Natural killer cell (primary cell): ENCODE measurements at regions not wholly inside any gene's neighbourhood (a gene's known extent, or its start where the extent isn't known, plus 50 kb on each side); places are given as distances from the start of the nearest gene placed in this dataset.

ENCODE experiments used
- ATAC-seq, 3 donors: fragments of 150-1000 bp in 2 of 3; fragments of 200-7000 bp in 1 of 3; cut with Tn5 transposase; 1 replicate in 1 of 3; 2 replicates in 2 of 3; pipeline ENCODE4 v1.10.0; 2021; ENCODE audit warnings: mild to moderate bottlenecking in 2 of 3, moderate library complexity in 2 of 3
- DNase-seq, 2 donors: peaks; one replicate each; pipeline versions ENCODE4 v3.0.0 to v3.0.0-alpha.2; 2013 to 2021; ENCODE audit warnings: mixed read lengths in 1 of 2
- H3K27ac ChIP-seq: one replicate; pipeline ENCODE4 v1.5.1; 2013; ENCODE audit warnings: mild to moderate bottlenecking, low read length
- H3K27me3 ChIP-seq: one replicate; pipeline ENCODE4 v1.6.1; 2013; ENCODE audit warnings: low read length; ENCODE audit not compliant: control insufficient read depth, insufficient read depth
- H3K36me3 ChIP-seq: one replicate; pipeline ENCODE4 v1.6.1; 2013; ENCODE audit warnings: low read length; ENCODE audit not compliant: control insufficient read depth, insufficient read depth
- H3K4me1 ChIP-seq: one replicate; pipeline ENCODE4 v1.6.1; 2013; ENCODE audit warnings: low read length; ENCODE audit not compliant: control insufficient read depth, insufficient read depth
- H3K4me3 ChIP-seq: one replicate; pipeline ENCODE4 v1.5.1; 2013; ENCODE audit warnings: low read length
- H3K9me3 ChIP-seq: one replicate; pipeline ENCODE4 v1.6.1; 2013; ENCODE audit warnings: low read length; ENCODE audit not compliant: control insufficient read depth, insufficient read depth
- H3K27ac Mint-ChIP-seq, 2 donors: one replicate each; pipeline ENCODE4 v1.8.0; 2022; ENCODE audit warnings: mild to moderate bottlenecking in 2 of 2, mixed read lengths in 2 of 2, moderate library complexity in 1 of 2
- H3K27me3 Mint-ChIP-seq, 2 donors: one replicate each; pipeline ENCODE4 v1.8.0; 2022; ENCODE audit warnings: low read depth in 2 of 2, mixed read lengths in 2 of 2
- H3K36me3 Mint-ChIP-seq: one replicate; pipeline ENCODE4 v1.8.0; 2022; ENCODE audit warnings: mixed read lengths
- H3K4me1 Mint-ChIP-seq, 2 donors: one replicate each; pipeline ENCODE4 v1.8.0; 2022; ENCODE audit warnings: mixed read lengths in 2 of 2
- H3K4me3 Mint-ChIP-seq: one replicate; pipeline ENCODE4 v1.8.0; 2022; ENCODE audit warnings: mild to moderate bottlenecking, moderate library complexity, mixed read lengths
- H3K9me3 Mint-ChIP-seq, 2 donors: one replicate each; pipeline ENCODE4 v1.8.0; 2022; ENCODE audit warnings: mixed read lengths in 2 of 2
- WGBS: methylation state at CpG from one replicate; pipeline ENCODE4 v1.1.7; 2013; ENCODE audit warnings: missing lambda C conversion rate; ENCODE audit not compliant: insufficient coverage; 5-methylcytosine and 5-hydroxymethylcytosine counted together
- intact Hi-C: fragments of 100-400 bp; cut with micrococcal nuclease; formaldehyde crosslinking; loops from one replicate; pipeline ENCODE4 v1.14.2; 2022
- TF ChIP-seq, protein P1 (sequence below): fragments of 200-600 bp; IDR thresholded peaks from one replicate; pipeline ENCODE4 v1.8.0; 2022; ENCODE audit warnings: antibody characterized with exemption

GRCh38 chr2:16043627-16044026, 103.3 kb downstream of the MYCN start:
- no peaks in the 10 kb centered on the region for H3K4me1 ChIP-seq
- no peaks in the 10 kb centered on the region for H3K27me3 ChIP-seq
- Mint-ChIP-seq H3K36me3 (no peaks in the 10 kb centered on the region), H3K27me3 (peaks cover 0 to 10% of the 10 kb centered on the region in 2 donors), H3K4me1 (no peaks in the 10 kb centered on the region), H3K4me3 (no peak overlapping the region), H3K9me3 (no peaks in the 10 kb centered on the region), H3K27ac (no peak overlapping the region)
- H3K36me3 ChIP-seq, result no peaks in the 10 kb centered on the region
- no peak overlapping the region for H3K4me3 ChIP-seq
- DNase-seq, result no peak
- TF ChIP-seq, protein P1, sequence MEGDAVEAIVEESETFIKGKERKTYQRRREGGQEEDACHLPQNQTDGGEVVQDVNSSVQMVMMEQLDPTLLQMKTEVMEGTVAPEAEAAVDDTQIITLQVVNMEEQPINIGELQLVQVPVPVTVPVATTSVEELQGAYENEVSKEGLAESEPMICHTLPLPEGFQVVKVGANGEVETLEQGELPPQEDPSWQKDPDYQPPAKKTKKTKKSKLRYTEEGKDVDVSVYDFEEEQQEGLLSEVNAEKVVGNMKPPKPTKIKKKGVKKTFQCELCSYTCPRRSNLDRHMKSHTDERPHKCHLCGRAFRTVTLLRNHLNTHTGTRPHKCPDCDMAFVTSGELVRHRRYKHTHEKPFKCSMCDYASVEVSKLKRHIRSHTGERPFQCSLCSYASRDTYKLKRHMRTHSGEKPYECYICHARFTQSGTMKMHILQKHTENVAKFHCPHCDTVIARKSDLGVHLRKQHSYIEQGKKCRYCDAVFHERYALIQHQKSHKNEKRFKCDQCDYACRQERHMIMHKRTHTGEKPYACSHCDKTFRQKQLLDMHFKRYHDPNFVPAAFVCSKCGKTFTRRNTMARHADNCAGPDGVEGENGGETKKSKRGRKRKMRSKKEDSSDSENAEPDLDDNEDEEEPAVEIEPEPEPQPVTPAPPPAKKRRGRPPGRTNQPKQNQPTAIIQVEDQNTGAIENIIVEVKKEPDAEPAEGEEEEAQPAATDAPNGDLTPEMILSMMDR, result no peak
- no peak overlapping the region for H3K27ac ChIP-seq
- no peak for ATAC-seq
- intact Hi-C loops, result no loop called here
- H3K9me3 ChIP-seq, result no peaks in the 10 kb centered on the region
- WGBS, result 100% methylated on average over 1 of the region's 2 CpGs

GRCh38 chr2:16043192-16043591, 102.8 kb downstream of the MYCN start:
- no peak overlapping the region for H3K27ac Mint-ChIP-seq
- 100% methylated on average over 1 of the region's 2 CpGs for WGBS
- Histone ChIP-seq H3K9me3 (no peaks in the 10 kb centered on the region), H3K4me1 (no peaks in the 10 kb centered on the region), H3K4me3 (no peak overlapping the region), H3K27ac (no peak overlapping the region), H3K36me3 (no peaks in the 10 kb centered on the region), H3K27me3 (no peaks in the 10 kb centered on the region)
- TF ChIP-seq, protein P1, result no peak
- ATAC-seq (no peak), DNase-seq (no peak)
- H3K36me3 Mint-ChIP-seq, result no peaks in the 10 kb centered on the region
- H3K4me1 Mint-ChIP-seq, result no peaks in the 10 kb centered on the region
- H3K27me3 Mint-ChIP-seq, result peaks cover 0 to 10% of the 10 kb centered on the region in 2 donors
- no peak overlapping the region for H3K4me3 Mint-ChIP-seq
- no peaks in the 10 kb centered on the region for H3K9me3 Mint-ChIP-seq
- intact Hi-C loops, result no loop called here

- H3K27me3 Mint-ChIP-seq, result peaks cover 0 to 10% of the 10 kb centered on the region in 2 donors
- no peak overlapping the region for H3K27ac Mint-ChIP-seq
- no peak overlapping the region for H3K4me3 Mint-ChIP-seq
- H3K27ac ChIP-seq, result no peak overlapping the region
- 91% methylated on average over 3 of the region's 3 CpGs for WGBS
- TF ChIP-seq, protein P1, result no peak
- ATAC-seq (no peak), DNase-seq (no peak)
- intact Hi-C loops, result no loop called here
- H3K27me3 ChIP-seq, result no peaks in the 10 kb centered on the region
- H3K4me1 Mint-ChIP-seq, result no peaks in the 10 kb centered on the region
- no peaks in the 10 kb centered on the region for H3K36me3 Mint-ChIP-seq
- no peaks in the 10 kb centered on the region for H3K9me3 Mint-ChIP-seq
- no peaks in the 10 kb centered on the region for H3K36me3 ChIP-seq
- no peak overlapping the region for H3K4me3 ChIP-seq
- H3K4me1 ChIP-seq, result no peaks in the 10 kb centered on the region
- H3K9me3 ChIP-seq, result no peaks in the 10 kb centered on the region
These were observed 101.9 kb downstream of the MYCN start for GRCh38 chr2:16042201-16042700.

GRCh38 chr2:16040271-16041010, 100.1 kb downstream of the MYCN start:
- H3K27me3 ChIP-seq, result no peaks in the 10 kb centered on the region
- Mint-ChIP-seq H3K27ac (no peak overlapping the region), H3K4me3 (no peak overlapping the region), H3K27me3 (peaks cover 0 to 10% of the 10 kb centered on the region in 2 donors), H3K4me1 (no peaks in the 10 kb centered on the region), H3K36me3 (no peaks in the 10 kb centered on the region), H3K9me3 (no peaks in the 10 kb centered on the region)
- no peaks in the 10 kb centered on the region for H3K4me1 ChIP-seq
- TF ChIP-seq, protein P1, result no peak
- H3K4me3 ChIP-seq, result no peak overlapping the region
- no peaks in the 10 kb centered on the region for H3K9me3 ChIP-seq
- H3K36me3 ChIP-seq, result no peaks in the 10 kb centered on the region
- intact Hi-C loops, result no loop called here
- DNase-seq, result no peak
- WGBS, result 82% methylated on average over 7 of the region's 7 CpGs
- no peak for ATAC-seq
- H3K27ac ChIP-seq, result no peak overlapping the region
